ENCODE measurements at regions not wholly inside any gene's neighbourhood (a gene's known extent, or its start where the extent isn't known, plus 50 kb on each side); places are given as distances from the start of the nearest gene placed in this dataset.
"Not testable (repeated sequence)": the region's sequence is repeated elsewhere in the genome, so short reads cannot be mapped to it uniquely, and the experiment has no call there.

GRCh38 chr2:21194147-21194546 is 70.4 kb downstream of the TDRD15 start:
- DNase-seq = no peak

- DNase-seq = peak; percentile 15 to 52
Observed at GRCh38 chr2:21194858-21195271, 71.1 kb downstream of the TDRD15 start.

GRCh38 chr2:21195326-21195725 is 71.6 kb downstream of the TDRD15 start:
- peak; percentile 23 to 39 for DNase-seq

DNA sequence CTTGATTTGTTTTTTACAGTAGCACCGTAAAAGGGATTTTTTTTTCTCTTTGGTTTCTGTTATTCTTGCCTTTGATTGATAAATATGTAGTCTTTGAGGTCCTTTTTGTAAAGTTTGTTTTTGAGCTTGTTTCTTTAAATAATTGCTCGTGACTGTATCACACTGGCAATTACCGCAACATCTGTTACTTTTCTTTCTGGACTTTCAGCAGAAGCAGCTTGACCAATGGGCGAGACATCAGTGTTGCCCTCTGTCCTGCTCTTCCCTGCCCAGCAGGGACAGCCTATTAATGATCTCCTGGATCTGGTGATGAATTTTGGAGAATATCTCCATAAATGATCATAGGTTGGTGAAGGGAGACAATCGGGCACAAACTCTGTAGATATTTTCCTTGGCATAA is 74.9 kb downstream of the TDRD15 start:
- peak; percentile 52 to 64 for DNase-seq

GRCh38 chr2:21203976-21204375 is 80.2 kb downstream of the TDRD15 start:
- no peak for DNase-seq

- DNase-seq = not testable (repeated sequence)
Observed at GRCh38 chr2:21214085-21214484, 90.3 kb downstream of the TDRD15 start.

DNA sequence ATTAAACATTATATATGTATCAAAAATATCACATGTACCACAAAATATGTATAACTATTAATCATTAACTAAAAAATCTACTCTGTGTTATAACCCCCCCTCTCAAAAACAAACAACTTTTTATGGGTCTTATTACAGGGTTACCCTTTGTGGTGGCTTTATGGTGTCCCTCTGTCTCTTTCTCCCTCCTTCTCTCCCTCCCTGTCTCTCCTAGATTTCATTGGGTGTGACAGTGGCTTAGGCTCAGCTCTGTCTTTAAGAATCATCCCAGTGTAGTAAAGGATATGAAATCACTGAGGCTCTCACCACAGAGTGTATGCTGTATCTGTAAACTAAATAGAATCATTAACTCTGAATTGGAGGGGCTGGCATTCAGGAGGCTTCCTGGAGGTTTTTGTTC is 93.7 kb downstream of the TDRD15 start:
- no peak for DNase-seq

DNA sequence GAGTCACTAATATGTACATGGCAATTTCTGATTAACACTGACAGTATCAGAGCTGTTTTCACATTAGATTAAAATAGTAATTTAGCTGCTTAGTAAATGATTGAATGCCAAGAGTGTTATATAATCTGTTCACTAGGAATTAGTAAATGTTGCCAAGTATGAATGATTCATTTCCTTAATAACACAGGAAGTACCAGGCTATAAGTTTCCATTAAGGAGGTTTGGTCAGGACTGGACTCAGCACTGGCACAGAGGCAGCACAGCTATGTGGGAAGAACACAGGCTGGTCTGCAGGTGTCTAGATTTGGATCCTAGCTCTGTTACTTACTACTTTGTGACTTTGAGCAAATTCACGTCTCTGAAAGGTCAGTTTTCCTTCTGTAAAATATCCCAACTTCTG is 97.2 kb downstream of the TDRD15 start:
- DNase-seq = no peak

GRCh38 chr2:21223618-21224017 is 99.8 kb downstream of the TDRD15 start:
- no peak for DNase-seq

DNA sequence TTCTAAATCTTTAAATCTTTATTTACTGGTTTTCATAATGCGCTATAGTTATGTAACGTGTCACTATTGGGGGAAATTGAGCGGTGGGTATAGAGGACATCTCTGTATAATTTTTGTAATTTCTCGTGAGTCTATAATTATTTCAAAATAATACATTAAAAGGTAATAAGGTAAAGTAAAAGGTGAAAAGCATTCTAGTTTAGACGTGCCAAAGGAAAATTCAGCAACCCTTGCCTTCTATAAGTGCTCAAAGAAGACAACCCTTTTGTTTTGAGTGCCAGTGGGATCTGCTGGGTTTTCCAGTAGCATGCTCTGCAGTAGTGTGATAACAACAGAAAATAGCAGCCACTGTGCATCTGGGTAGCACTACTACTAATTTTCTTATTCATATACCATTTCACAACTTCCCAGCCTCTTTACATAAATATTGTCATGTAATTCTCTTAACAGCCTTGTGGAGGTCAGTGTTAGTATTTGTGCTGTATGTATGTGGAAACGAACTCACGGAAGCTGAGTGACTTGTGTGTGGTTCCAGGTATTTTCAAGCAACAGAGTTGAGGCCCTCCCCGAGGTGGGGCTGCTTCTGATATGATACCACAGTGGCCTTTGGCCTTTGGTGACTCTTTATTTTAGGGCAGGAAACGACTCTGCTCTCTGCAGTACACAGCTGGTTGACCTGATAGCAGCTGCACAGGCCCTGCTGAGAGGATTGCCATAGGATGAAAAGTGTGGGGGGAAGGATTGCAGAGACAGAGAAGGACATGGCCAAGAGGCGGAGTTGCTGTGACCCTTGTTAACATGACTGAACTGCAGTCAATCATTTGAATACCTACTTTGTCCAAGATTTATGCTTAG is 104.5 kb downstream of the TDRD15 start:
- no peak for DNase-seq

- no peak for DNase-seq
Observed at GRCh38 chr2:21229302-21229701, 105.5 kb downstream of the TDRD15 start.

GRCh38 chr2:21230140-21230539 is 106.4 kb downstream of the TDRD15 start:
- DNase-seq = no peak

- DNase-seq = no peak
Observed at GRCh38 chr2:21231985-21232384, 108.2 kb downstream of the TDRD15 start.

- DNase-seq = no peak
Observed at GRCh38 chr2:21233194-21233593, 109.4 kb downstream of the TDRD15 start.

DNA sequence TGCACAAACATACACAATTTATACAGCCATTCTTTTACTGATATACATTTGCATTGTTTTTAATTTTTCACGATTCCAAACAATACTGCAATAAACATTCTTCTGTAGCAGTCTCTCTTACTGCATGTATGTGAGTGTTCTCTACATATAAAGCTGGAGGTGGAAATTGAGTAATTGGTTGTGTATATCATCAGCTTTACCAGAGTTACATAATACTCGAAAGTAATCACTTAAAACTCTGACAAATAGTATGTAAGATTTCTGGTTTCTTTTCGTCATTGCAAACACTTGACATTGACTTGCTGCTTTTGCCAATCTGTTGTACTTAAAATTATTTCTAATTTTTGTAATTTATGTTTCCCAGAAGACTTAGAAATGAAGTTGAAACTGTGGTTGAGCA is 110.2 kb downstream of the TDRD15 start:
- no peak for DNase-seq

GRCh38 chr2:21234464-21235120 is 110.8 kb downstream of the TDRD15 start:
- DNase-seq = peak; percentile 28 to 50

- not testable (repeated sequence) for DNase-seq
Observed at GRCh38 chr2:21239749-21240148, 116.0 kb downstream of the TDRD15 start.

DNA sequence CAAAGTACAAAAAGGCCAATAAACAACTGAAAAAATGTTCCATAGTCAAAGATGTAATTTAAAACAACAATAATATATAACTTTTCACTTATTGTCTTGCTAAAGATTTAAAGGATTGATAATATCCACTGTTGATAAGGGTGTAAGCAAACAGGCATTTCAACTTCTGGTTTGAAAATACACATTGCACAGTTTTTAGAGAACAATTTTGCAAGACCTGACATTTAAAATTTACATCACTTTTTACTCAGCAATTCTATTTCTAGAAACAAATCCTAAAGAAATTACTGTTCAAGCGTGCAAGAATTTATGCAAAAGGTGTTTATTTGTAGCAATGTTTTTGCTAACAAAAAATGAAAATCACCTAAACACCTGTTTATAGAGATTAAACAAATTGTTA is 120.4 kb downstream of the TDRD15 start:
- DNase-seq = no peak

GRCh38 chr2:21245565-21245964 is 121.8 kb downstream of the TDRD15 start:
- DNase-seq = no peak

DNA sequence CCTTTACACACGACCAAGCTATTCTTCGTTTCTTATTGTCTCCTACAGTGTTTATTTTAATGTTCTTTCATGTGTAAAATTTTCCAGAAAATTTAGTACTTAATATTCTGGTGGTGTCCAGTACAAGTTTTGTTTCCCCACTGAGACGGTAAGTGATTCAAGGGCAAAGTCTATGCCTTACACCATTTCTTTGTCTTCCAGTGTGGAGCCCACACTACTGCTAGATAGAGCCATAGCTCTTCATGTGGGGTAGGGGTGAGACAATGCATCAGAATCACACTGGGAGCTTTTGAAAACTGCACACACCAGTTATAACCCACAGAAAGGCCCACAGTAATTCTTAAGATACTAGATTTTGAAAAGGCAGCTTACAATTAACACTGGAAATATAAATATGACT is 125.6 kb downstream of the TDRD15 start:
- no peak for DNase-seq

- peak in 1 of 2 experiments; percentile 37 for DNase-seq
Observed at GRCh38 chr2:21250673-21251072, 126.9 kb downstream of the TDRD15 start.

DNA sequence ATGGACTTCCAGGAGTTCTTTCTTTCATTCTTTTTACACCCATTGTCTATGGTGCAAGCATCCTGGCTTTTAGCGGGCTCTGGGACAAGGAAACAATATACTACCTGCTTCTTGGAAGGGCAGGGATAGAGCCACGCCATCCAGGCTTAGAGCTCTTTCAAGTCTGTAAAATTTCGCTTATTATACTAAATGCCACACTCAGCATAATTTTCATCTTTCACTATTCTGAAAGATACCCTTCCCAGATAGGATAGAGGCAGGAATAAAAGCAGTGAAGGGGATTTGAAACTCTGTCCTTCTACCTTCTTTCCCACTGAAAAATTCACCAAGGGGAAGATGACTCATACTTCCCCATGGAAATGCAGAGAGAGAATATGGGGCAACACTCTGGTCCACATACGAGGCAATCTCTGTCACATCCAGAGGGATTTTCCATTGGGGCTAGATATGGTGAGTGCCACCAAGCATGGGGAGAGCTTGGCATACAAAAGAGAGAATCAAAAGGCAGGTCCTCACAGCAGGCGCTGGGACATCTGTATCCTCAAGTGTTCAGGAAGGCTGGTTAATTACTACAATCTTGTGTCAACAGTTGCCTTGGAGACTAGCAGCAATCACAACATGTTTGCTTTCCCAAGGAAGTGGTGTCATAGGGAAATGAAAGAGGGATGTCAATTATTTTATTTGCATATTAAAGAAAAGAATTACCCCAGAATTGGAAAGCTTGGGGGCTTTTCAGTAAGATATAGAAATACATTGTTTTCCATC is 127.6 kb downstream of the TDRD15 start:
- DNase-seq = peak; percentile 75 to 80

DNA sequence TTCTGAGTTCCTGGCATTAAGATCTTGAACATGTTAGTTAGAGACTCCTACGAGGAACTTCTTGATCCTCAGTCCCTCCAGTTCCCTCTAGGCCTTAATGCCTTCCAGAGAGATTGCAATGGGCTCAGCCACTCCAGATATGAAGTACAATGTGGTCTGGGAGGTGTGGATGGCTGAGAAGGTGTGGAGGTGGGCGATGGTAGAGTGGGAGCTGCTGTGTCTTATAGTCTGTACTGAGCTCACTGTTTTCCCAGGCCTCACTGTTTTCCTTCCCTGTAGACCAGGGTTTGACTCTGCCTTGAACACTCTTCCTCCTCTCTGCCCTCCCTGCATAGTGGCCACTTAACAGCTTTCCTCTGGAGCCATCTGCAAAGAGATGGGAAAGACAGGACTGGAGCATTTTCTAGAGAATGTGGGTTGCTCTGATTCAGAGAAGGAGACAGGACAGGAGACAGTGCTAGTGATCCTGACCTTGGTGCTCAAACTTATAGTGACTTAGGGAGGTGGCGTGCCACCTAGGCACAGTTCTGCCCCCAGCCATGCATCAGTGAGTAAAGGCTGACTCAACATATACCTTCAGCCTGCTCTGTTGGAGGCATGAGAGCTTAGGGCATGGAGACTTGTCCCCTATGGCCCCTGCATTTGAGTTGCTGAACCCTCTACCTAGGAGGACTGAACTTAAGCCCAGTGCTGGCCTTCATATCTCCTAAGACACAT is 129.7 kb downstream of the TDRD15 start:
- DNase-seq = no peak
